IMR-90 (cell line): ENCODE measurements at regions not wholly inside any gene's neighbourhood (a gene's known extent, or its start where the extent isn't known, plus 50 kb on each side); places are given as distances from the start of the nearest gene placed in this dataset.

Experiments
- ATAC-seq: fragments of 200-7000 bp; cut with Tn5 transposase; 2 replicates; pipeline ENCODE4 v1.9.1; 2020; ENCODE audit warnings: low read depth, mild to moderate bottlenecking, moderate library complexity
- BruUV-seq: library from RNA; stranded (reverse); fragments of 400-500 nt; replicated peaks from 2 replicates; lab custom pipeline; 2021; lab: Mats Ljungman, UMichigan
- CTCF ChIA-PET: fragments of 300-600 bp; formaldehyde crosslinking; extraction: SDS; loops from one replicate; lab custom pipeline; 2021; ENCODE audit warnings: antibody characterized with exemption; lab: Yijun Ruan, JAX
- POLR2A ChIA-PET: fragments of 300-600 bp; sonication (Branson Sonifier 250); formaldehyde crosslinking; loops from one replicate; lab custom pipeline; 2022; ENCODE audit warnings: antibody characterized with exemption; ENCODE audit not compliant: unreplicated experiment; lab: Charles Lee
- DNase-seq: peaks from one replicate; pipeline ENCODE4 v3.0.0; 2013
- H2AFZ ChIP-seq: replicated peaks from 2 replicates; pipeline ENCODE3; 2013; ENCODE audit warnings: low read length, mild to moderate bottlenecking; ENCODE audit not compliant: poor library complexity
- H2AK5ac ChIP-seq: 2 replicates; pipeline ENCODE4 v1.6.1; 2013; ENCODE audit warnings: low read depth, low read length, inconsistent platforms
- H2AK9ac ChIP-seq: replicated peaks from 2 replicates; pipeline ENCODE3; 2013; ENCODE audit warnings: mild to moderate bottlenecking, low read depth, low read length, moderate library complexity; ENCODE audit not compliant: poor library complexity
- H2BK120ac ChIP-seq: 2 replicates; pipeline ENCODE4 v1.6.1; 2013; ENCODE audit warnings: low read depth, low read length, inconsistent platforms
- H2BK15ac ChIP-seq: 3 replicates; pipeline ENCODE4 v1.6.1; 2013; ENCODE audit warnings: low read depth, low read length, inconsistent platforms
- H2BK20ac ChIP-seq: 2 replicates; pipeline ENCODE4 v1.6.1; 2013; ENCODE audit warnings: low read depth, mild to moderate bottlenecking, inconsistent platforms, low read length, moderate library complexity
- H2BK5ac ChIP-seq: 2 replicates; pipeline ENCODE4 v1.6.1; 2013; ENCODE audit warnings: mild to moderate bottlenecking, low read depth, low read length, inconsistent platforms; ENCODE audit not compliant: poor library complexity, severe bottlenecking
- H3K14ac ChIP-seq: replicated peaks from 2 replicates; pipeline ENCODE4 v1.6.1; 2013; ENCODE audit warnings: low read depth, low read length, inconsistent platforms
- H3K18ac ChIP-seq: 2 replicates; pipeline ENCODE4 v1.6.1; 2013; ENCODE audit warnings: low read depth, low read length, control low read depth
- H3K23ac ChIP-seq: 2 replicates; pipeline ENCODE4 v1.6.1; 2013; ENCODE audit warnings: low read depth, low read length, inconsistent platforms
- H3K27ac ChIP-seq: 2 replicates; pipeline ENCODE4 v1.5.1; 2013; ENCODE audit warnings: mild to moderate bottlenecking, control low read depth, low read length; ENCODE audit not compliant: insufficient read depth
- H3K27me3 ChIP-seq: 2 replicates; pipeline ENCODE4 v1.6.1; 2013; ENCODE audit warnings: low read length; ENCODE audit not compliant: control insufficient read depth, insufficient read depth
- H3K36me3 ChIP-seq: 2 replicates; pipeline ENCODE4 v1.6.1; 2013; ENCODE audit warnings: low read length, mixed read lengths; ENCODE audit not compliant: control insufficient read depth, insufficient read depth
- H3K4ac ChIP-seq: 2 replicates; pipeline ENCODE4 v1.6.1; 2013; ENCODE audit warnings: low read depth, low read length, inconsistent platforms
- H3K4me1 ChIP-seq: 2 replicates; pipeline ENCODE4 v1.6.1; 2013; ENCODE audit warnings: low read length, mixed read lengths; ENCODE audit not compliant: control insufficient read depth, insufficient read depth
- H3K4me2 ChIP-seq: 2 replicates; pipeline ENCODE4 v1.6.1; 2013; ENCODE audit warnings: low read depth, mild to moderate bottlenecking, control low read depth, low read length, moderate library complexity
- H3K4me3 ChIP-seq: 2 replicates; pipeline ENCODE4 v1.5.1; 2013; ENCODE audit warnings: low read depth, mild to moderate bottlenecking, control low read depth, low read length, moderate library complexity; ENCODE audit not compliant: insufficient read depth
- H3K56ac ChIP-seq: 2 replicates; pipeline ENCODE4 v1.6.1; 2013; ENCODE audit warnings: low read length, inconsistent platforms; ENCODE audit not compliant: insufficient read depth; ENCODE audit errors: extremely low read depth
- H3K79me1 ChIP-seq, 2 experiments: 2 replicates each; pipeline ENCODE4 v1.6.1; 2013; ENCODE audit warnings: low read length in 2 of 2, inconsistent platforms in 1 of 2, low read depth in 1 of 2
- H3K9ac ChIP-seq: 2 replicates; pipeline ENCODE4 v1.6.1; 2013; ENCODE audit warnings: low read depth, low read length, control low read depth
- H3K9me1 ChIP-seq: 2 replicates; pipeline ENCODE4 v1.6.1; 2013; ENCODE audit warnings: low read length, inconsistent platforms; ENCODE audit not compliant: insufficient read depth
- H3K9me3 ChIP-seq: 2 replicates; pipeline ENCODE4 v1.6.1; 2013; ENCODE audit warnings: low read length; ENCODE audit not compliant: control insufficient read depth, insufficient read depth
- H4K20me1 ChIP-seq: 2 replicates; pipeline ENCODE4 v1.6.1; 2013; ENCODE audit warnings: low read length, inconsistent platforms; ENCODE audit not compliant: insufficient read depth
- H4K5ac ChIP-seq: 2 replicates; pipeline ENCODE4 v1.6.1; 2013; ENCODE audit warnings: mild to moderate bottlenecking, low read depth, low read length, control low read depth
- H4K8ac ChIP-seq, 2 experiments: 2 replicates each; pipeline ENCODE4 v1.6.1; 2013; ENCODE audit warnings: low read depth in 2 of 2, low read length in 2 of 2, control low read depth in 1 of 2, inconsistent platforms in 1 of 2
- H4K91ac ChIP-seq: 2 replicates; pipeline ENCODE4 v1.6.1; 2013; ENCODE audit warnings: low read depth, low read length, inconsistent platforms; ENCODE audit not compliant: insufficient read depth
- BHLHE40 ChIP-seq: fragments of 150-350 bp; IDR thresholded peaks from 2 replicates; pipeline ENCODE4 v1.6.1; 2016; ENCODE audit warnings: mild to moderate bottlenecking, low read depth, low read length
- CTCF ChIP-seq: conservative IDR thresholded peaks from 2 replicates; pipeline ENCODE4 v1.5.1; 2012; ENCODE audit warnings: mild to moderate bottlenecking, low read depth, low read length, improper control_type of control experiment
- ELK1 ChIP-seq: fragments of 150-350 bp; IDR thresholded peaks from 2 replicates; pipeline ENCODE4 v1.6.1; 2016; ENCODE audit warnings: low read depth, mild to moderate bottlenecking, low read length, moderate library complexity, borderline replicate concordance
- MXI1 ChIP-seq: IDR thresholded peaks from 2 replicates; pipeline ENCODE4 v1.6.1; 2012; ENCODE audit warnings: low read depth, mild to moderate bottlenecking, low read length, moderate library complexity, borderline replicate concordance
- POLR2A ChIP-seq: IDR thresholded peaks from 2 replicates; pipeline ENCODE4 v1.6.1; 2012; ENCODE audit warnings: mild to moderate bottlenecking, low read depth, low read length
- RAD21 ChIP-seq: IDR thresholded peaks from 2 replicates; pipeline ENCODE4 v1.6.1; 2012; ENCODE audit warnings: low read length, improper control_type of control experiment
- RCOR1 ChIP-seq: IDR thresholded peaks from 2 replicates; pipeline ENCODE4 v1.6.1; 2012; ENCODE audit warnings: mild to moderate bottlenecking, low read length, improper control_type of control experiment; ENCODE audit not compliant: insufficient replicate concordance
- RFX5 ChIP-seq: IDR thresholded peaks from 2 replicates; pipeline ENCODE4 v1.8.0; 2012; ENCODE audit warnings: low read depth, mild to moderate bottlenecking, low read length, moderate library complexity
- SMC3 ChIP-seq: fragments of 150-350 bp; IDR thresholded peaks from 2 replicates; pipeline ENCODE4 v1.6.1; 2016; ENCODE audit warnings: low read depth, mild to moderate bottlenecking, antibody characterized with exemption, low read length, moderate library complexity
- WGBS, 2 experiments: methylation state at CpG; one replicate each; pipeline versions ENCODE4 v1.1.5 to v1.1.7; 2013; ENCODE audit warnings: missing lambda C conversion rate in 2 of 2; ENCODE audit not compliant: insufficient read length in 1 of 2; ENCODE audit errors: extremely low coverage in 2 of 2; 5-methylcytosine and 5-hydroxymethylcytosine counted together
- dilution Hi-C: fragments of 300-500 bp; cut with HindIII; formaldehyde crosslinking; loops from one replicate; pipeline ENCODE4 v1.14.3; 2018; ENCODE audit warnings: low sequenced_read_pairs; ENCODE audit not compliant: unreplicated experiment
- in situ Hi-C: fragments of 300-500 bp; cut with MboI; formaldehyde crosslinking; loops from 3 replicates; pipeline ENCODE4 v1.14.3; 2019; ENCODE audit warnings: low sequenced_read_pairs, inconsistent platforms, mixed read lengths
- intact Hi-C: fragments of 100-400 bp; cut with micrococcal nuclease; formaldehyde crosslinking; loops from 2 replicates; pipeline ENCODE4 v1.10.0; 2022

- no peak overlapping the region for H4K91ac ChIP-seq
- no peak overlapping the region for H3K9ac ChIP-seq
- H3K56ac ChIP-seq: no peak overlapping the region
- H2BK120ac ChIP-seq: no peak overlapping the region
- dilution Hi-C loops (no loop called here), intact Hi-C loops (no loop called here), in situ Hi-C loops (no loop called here)
- H3K36me3 ChIP-seq: no peaks in the 10 kb centered on the region
- no peak overlapping the region for H3K4me2 ChIP-seq
- ChIA-PET CTCF (no interaction called here), POLR2A (no interaction called here)
- no peaks in the 10 kb centered on the region for H3K9me1 ChIP-seq
- H3K9me3 ChIP-seq: no peaks in the 10 kb centered on the region
- ATAC-seq (no peak), DNase-seq (no peak)
- no peak overlapping the region for H2BK5ac ChIP-seq
- no peak overlapping the region for H2BK20ac ChIP-seq
- no peak overlapping the region for H2BK15ac ChIP-seq
- no peak overlapping the region for H3K18ac ChIP-seq
- no peak overlapping the region for H4K5ac ChIP-seq
- H3K79me1 ChIP-seq: no peaks in the 10 kb centered on the region
- H3K4ac ChIP-seq: no peak overlapping the region
- H3K4me3 ChIP-seq: no peak overlapping the region
- no peak overlapping the region for H2AK9ac ChIP-seq
- TF ChIP-seq RCOR1 (no peak), RFX5 (no peak), POLR2A (no peak), MXI1 (no peak), RAD21 (no peak), CTCF (no peak), ELK1 (no peak), BHLHE40 (no peak), SMC3 (no peak)
- H4K20me1 ChIP-seq: no peaks in the 10 kb centered on the region
- no peak overlapping the region for H3K23ac ChIP-seq
- no peak overlapping the region for H2AK5ac ChIP-seq
- H3K27ac ChIP-seq: no peak overlapping the region
- no peaks in the 10 kb centered on the region for H3K27me3 ChIP-seq
- no peak overlapping the region for H2AFZ ChIP-seq
- no peak overlapping the region for H4K8ac ChIP-seq
- no CpG with 5 or more reads among the region's 3 CpGs for WGBS, 2 experiments
- BruUV-seq: no TSS peak
- no peaks in the 10 kb centered on the region for H3K4me1 ChIP-seq
- no peak overlapping the region for H3K14ac ChIP-seq
Measured at GRCh38 chr21:16742131-16742641, 770.7 kb upstream of the CXADR start.
